ENCODE measurements at regions not wholly inside any gene's neighbourhood (a gene's known extent, or its start where the extent isn't known, plus 50 kb on each side); places are given as distances from the start of the nearest gene placed in this dataset.
"Not testable (repeated sequence)": the region's sequence is repeated elsewhere in the genome, so short reads cannot be mapped to it uniquely, and the experiment has no call there.

GRCh38 chr4:132557660-132558059, 591.4 kb upstream of the PCDH10 start:
- FAIRE-seq, result no peak

- no peak for FAIRE-seq
These were observed 584.2 kb upstream of the PCDH10 start for GRCh38 chr4:132564920-132565319.

DNA sequence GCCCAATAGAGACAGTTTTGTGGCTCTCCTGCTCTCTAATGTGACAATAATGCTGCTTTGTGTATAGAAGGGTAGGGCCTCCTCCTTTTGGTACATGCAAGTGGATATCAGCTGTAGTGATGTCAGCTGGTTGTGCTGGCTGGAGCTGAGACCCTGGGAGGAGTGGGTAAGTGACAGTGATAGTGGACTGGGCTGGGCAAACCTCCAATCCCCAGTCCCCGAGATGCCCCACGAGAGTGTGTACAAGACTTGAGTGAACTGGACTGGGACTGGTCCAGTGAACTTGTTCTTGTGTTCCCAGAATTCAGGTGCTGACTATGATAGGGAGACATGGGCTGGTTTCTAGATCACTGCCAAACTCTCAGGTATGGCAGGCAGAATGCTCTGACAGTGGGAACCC, 583.6 kb upstream of the PCDH10 start:
- FAIRE-seq, result no peak

GRCh38 chr4:132572210-132572609, 576.9 kb upstream of the PCDH10 start:
- FAIRE-seq, result no peak

GRCh38 chr4:132587626-132588025, 561.5 kb upstream of the PCDH10 start:
- FAIRE-seq, result peak; percentile 4

- no peak for FAIRE-seq
These were observed 556.8 kb upstream of the PCDH10 start for GRCh38 chr4:132592340-132592739.

GRCh38 chr4:132592850-132593249, 556.2 kb upstream of the PCDH10 start:
- no peak for FAIRE-seq

DNA sequence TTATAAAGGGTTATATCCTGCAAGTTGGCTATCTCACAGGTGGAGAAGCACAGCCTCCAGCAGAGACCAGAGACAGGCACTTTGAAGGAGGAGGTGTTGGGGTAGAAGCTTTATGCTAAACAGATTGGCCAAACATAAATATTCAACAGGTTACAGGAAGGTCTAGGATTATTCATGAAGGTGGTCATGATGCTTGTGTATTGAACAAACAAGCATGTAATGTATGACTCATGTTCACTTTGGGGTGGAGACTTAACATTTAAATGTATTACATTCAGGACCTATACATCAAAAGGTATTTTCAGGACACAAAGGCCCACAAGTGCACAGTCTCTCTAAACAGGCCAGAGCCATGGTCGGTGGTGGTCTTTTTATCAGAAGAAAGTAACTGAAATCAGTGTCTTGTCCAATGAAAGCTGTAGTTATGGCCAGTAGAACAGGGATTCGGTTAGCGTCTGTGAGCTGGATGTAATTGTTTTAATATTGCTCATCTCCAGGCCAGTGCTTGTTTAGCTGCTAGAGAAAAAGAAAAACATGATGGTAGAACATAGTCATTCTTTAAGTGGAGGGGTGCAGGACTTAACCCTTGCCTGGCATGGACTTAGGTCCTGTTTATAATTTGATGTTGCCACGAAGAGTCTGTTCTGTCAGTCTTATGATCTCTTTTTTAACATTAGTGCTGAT, 555.2 kb upstream of the PCDH10 start:
- no peak for FAIRE-seq

DNA sequence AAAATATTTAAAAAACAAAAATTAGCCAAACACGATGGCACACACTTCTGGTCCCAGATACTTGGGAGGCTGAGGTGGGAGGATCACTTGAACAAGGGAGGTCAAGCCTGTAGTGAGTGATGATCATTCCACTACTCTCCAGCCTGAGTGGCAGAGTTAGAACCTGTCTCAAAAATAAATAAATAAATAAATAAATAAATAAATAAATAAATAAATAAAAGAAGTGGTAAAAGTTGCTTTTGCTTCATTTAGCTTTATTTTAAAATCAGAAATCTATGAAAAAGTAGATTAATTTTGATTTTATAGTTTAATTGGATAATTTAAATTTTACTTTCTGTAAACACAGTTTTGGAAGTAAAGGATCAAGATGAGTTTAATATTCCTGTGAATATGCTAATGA, 552.9 kb upstream of the PCDH10 start:
- FAIRE-seq, result no peak

DNA sequence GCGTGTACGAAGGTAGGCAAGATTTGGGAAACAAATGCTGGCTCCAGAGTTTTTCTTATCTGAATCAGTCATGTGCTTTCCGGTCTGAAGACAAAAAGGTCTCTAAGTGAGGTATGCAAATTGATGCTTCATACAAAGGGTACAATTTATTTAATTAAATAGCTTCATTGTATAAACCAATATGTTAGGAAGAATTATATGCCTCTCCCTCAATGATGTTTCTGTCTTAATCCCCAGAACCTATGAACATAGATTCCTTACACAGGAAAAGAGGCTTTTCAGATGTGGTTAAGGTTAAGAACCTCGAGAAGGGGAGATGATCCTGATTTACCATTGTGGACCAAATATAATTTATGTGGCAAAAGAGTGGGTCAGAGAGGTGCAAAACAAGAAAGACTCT, 543.5 kb upstream of the PCDH10 start:
- FAIRE-seq, result no peak

- FAIRE-seq, result peak; percentile 83
These were observed 534.4 kb upstream of the PCDH10 start for GRCh38 chr4:132614682-132615081.

GRCh38 chr4:132619968-132620367, 529.1 kb upstream of the PCDH10 start:
- no peak for FAIRE-seq

DNA sequence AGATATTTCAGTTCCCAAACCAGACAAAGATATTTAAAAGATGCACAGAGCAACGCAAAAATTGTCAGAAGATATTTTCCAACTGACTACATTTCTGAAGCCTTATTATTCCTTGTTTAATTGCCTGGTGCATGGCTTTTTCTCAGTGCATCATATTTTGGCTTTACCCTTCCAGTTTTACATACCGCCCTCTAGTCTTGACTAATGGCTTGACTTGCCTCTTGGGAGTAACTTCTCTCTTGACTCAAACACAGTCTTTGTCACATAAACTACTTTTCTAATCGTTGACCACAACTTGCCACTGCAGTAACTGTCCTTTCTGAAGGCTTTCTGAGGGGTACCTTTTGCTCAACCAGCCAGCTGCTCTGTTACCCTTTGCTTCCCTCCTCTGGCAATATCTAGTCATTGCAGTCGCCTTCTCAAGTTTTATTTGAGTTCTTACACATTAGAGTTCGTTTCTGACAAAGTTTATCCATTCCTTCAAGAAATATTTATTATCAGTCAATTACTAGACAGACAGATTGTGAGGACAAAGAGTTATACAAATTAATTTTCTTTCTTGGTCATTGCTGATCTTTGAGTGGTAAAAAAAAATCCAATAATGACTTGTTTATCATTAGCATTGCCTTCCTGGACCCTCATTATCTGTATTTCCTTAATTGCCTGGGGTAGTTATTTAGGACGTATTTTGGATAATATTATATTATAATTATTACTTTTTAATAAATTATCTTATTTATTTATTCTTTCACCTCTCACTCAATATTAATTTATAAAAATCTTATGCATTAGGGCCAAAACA, 506.9 kb upstream of the PCDH10 start:
- peak; percentile 8 for FAIRE-seq

- FAIRE-seq, result no peak
These were observed 502.9 kb upstream of the PCDH10 start for GRCh38 chr4:132646186-132646585.

DNA sequence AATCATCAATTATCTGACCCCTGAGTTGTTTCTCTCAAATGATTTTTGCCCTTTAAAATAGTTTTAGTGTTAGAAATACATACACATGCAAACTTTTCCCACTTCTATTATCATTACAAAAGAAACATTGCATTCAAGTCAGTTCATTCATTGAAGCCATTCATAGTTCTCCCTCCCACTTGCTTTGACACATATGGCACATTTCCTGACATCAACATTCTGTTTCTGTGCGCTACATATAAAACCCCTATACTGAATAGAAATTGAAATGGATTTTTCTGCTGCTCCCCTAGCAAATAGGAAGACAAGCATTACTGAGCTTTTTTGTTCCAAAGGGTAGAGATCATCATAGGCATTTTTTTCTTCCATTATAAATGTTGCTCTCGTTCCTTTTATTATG, 497.9 kb upstream of the PCDH10 start:
- FAIRE-seq, result no peak

GRCh38 chr4:132660181-132660580, 488.9 kb upstream of the PCDH10 start:
- no peak for FAIRE-seq

DNA sequence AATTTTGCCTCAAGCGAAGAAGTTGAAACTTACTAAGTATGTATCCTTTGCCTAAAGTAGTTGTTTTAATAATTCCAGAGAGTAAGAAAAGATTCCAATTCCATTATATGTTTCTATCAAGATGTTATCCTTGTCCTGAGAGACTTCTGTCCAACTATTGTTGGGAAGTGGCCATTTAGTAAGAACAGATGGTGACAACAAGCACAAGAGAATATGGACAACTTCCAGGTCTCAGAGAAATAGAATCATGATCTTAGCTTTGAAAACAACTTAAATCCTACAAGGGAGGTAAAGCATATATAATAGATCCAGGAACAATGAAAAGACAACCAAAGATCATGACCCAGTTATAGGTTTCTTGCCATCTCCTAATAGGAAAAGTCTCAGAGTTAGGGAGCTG, 486.6 kb upstream of the PCDH10 start:
- no peak for FAIRE-seq

- FAIRE-seq, result no peak
These were observed 479.3 kb upstream of the PCDH10 start for GRCh38 chr4:132669786-132670185.

- no peak for FAIRE-seq
These were observed 478.5 kb upstream of the PCDH10 start for GRCh38 chr4:132670557-132670956.

DNA sequence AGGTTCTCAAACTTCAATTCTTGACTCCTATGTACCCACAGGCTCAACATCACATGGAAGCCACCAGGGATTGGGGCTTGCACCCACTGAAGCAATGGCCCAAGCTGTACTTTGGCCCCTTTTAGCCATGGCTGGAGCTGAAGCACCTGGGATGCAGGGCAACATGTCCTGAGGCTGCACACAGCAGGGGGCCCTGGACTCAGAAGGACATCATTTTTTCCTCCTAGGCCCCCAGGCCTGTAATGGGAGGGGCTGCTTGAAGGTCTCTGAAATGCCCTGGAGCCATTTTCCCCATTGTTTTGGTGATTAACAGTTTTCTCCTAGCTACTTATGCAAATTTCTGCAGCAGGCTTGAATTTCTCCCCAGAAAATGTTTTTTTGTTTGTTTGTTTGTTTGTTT, 465.1 kb upstream of the PCDH10 start:
- FAIRE-seq, result no peak

- FAIRE-seq, result no peak
These were observed 458.1 kb upstream of the PCDH10 start for GRCh38 chr4:132691026-132691425.

GRCh38 chr4:132691668-132692067, 457.4 kb upstream of the PCDH10 start:
- FAIRE-seq, result no peak

DNA sequence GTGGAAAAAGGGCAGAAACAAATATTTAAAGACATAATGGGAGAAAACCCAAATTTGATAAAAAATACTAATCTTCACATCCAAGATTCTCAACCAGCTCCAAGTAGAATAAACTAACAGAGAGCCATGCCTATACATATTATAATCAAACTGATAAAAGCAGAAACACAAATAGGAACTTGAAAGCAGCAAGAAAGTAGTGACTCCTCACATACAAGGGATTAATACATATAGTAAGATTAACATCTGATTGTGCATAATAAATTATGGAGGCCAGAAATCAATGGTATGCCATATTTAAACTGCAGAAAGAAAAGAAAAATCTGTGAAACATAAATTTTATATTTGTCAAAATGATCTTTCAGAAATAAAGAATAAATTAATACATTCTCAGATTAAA, 454.3 kb upstream of the PCDH10 start:
- no peak for FAIRE-seq

- not testable (repeated sequence) for FAIRE-seq
These were observed 451.6 kb upstream of the PCDH10 start for GRCh38 chr4:132697505-132697904.

DNA sequence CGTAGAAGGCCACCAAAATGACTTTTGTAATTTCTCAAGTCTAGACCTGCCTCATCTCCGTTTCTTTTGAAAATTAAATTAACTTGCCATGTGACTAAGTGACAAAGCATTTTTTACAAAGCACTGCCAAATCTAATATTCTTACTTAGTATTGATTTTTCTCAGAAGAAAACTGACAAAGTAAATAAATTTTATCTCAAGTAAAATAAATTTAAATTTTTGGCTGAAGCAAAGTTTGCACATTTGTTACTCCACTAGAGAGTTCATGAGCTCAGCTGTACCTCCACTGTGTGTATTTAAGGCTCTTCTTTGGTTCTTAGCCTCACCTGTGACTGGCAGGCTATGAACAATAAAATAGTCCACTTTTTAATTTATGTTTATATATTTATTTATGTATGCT, 441.1 kb upstream of the PCDH10 start:
- FAIRE-seq, result no peak

Measured in endometrium (tissue), 2 donors.